ENCODE measurements at regions not wholly inside any gene's neighbourhood (a gene's known extent, or its start where the extent isn't known, plus 50 kb on each side); places are given as distances from the start of the nearest gene placed in this dataset.
"Not testable (repeated sequence)": the region's sequence is repeated elsewhere in the genome, so short reads cannot be mapped to it uniquely, and the experiment has no call there.

GRCh38 chr12:9328065-9328464 is 119.9 kb upstream of the PZP start:
- TF ChIP-seq CTCF (IDR thresholded peaks at IDR 0.05; ENCODE audit: low read depth, low read length), result no peak
- ChIA-PET POLR2A (no interaction called here), CTCF (interaction anchor here (6.3 kb wide), 1 partner anchor 142 kb away, joined by 82 read pairs; no protein-coding TSS in a partner anchor)
- Histone ChIP-seq H3K4me3 (ENCODE audit: low read depth, low read length) (no peak overlapping the region), H3K9me3 (ENCODE audit: control insufficient read depth, insufficient read depth, low read length) (0 out of 2 replicates have a peak, but pooled peaks cover 3% of the 10 kb centered on the region), H3K27me3 (ENCODE audit: control insufficient read depth, insufficient read depth, low read length) (peaks cover 4% of the 10 kb centered on the region), H3K27ac (ENCODE audit: low read depth, low read length) (no peak overlapping the region)
- DNase-seq (ENCODE audit: low read depth, low spot score), result no peak

GRCh38 chr12:9327320-9327719 is 119.1 kb upstream of the PZP start:
- H3K27me3 ChIP-seq (ENCODE audit: control insufficient read depth, insufficient read depth, low read length), result peaks cover 4% of the 10 kb centered on the region
- ChIA-PET CTCF (interaction anchor here (1.1 kb wide), 1 partner anchor 142 kb away, joined by 4 read pairs; no protein-coding TSS in a partner anchor), POLR2A (no interaction called here)
- H3K4me3 ChIP-seq (ENCODE audit: low read depth, low read length), result no peak overlapping the region
- H3K9me3 ChIP-seq (ENCODE audit: control insufficient read depth, insufficient read depth, low read length), result 0 out of 2 replicates have a peak, but pooled peaks cover 3% of the 10 kb centered on the region
- TF ChIP-seq CTCF (IDR thresholded peaks at IDR 0.05; ENCODE audit: low read depth, low read length), result no peak
- no peak for DNase-seq (ENCODE audit: low read depth, low spot score)
- no peak overlapping the region for H3K27ac ChIP-seq (ENCODE audit: low read depth, low read length)

GRCh38 chr12:9326849-9327248 is 118.7 kb upstream of the PZP start:
- POLR2A ChIA-PET; H3K9me3 ChIP-seq (ENCODE audit: control insufficient read depth, insufficient read depth, low read length): not testable (repeated sequence)
- CTCF ChIA-PET, result interaction anchor here (1.1 to 1.5 kb wide), 2 partner anchors 142 to 381 kb away, joined by 4 to 6 read pairs; no protein-coding TSS in a partner anchor

GRCh38 chr12:9326085-9326484 is 117.9 kb upstream of the PZP start:
- Histone ChIP-seq H3K4me3 (ENCODE audit: low read depth, low read length) (no peak overlapping the region), H3K27me3 (ENCODE audit: control insufficient read depth, insufficient read depth, low read length) (peaks cover 4% of the 10 kb centered on the region), H3K9me3 (ENCODE audit: control insufficient read depth, insufficient read depth, low read length) (no peaks in the 10 kb centered on the region), H3K27ac (ENCODE audit: low read depth, low read length) (no peak overlapping the region)
- CTCF ChIA-PET, result interaction anchor here (0.9 to 1.5 kb wide), 2 partner anchors 143 to 382 kb away, joined by 4 to 6 read pairs; no protein-coding TSS in a partner anchor
- POLR2A ChIA-PET, result no interaction called here
- no peak for DNase-seq (ENCODE audit: low read depth, low spot score)
- no peak for TF ChIP-seq CTCF (IDR thresholded peaks at IDR 0.05; ENCODE audit: low read depth, low read length)

More at GRCh38 chr12:9326849-9327248, 118.7 kb upstream of the PZP start:
- not testable (repeated sequence) for H3K27ac ChIP-seq (ENCODE audit: low read depth, low read length); H3K4me3 ChIP-seq (ENCODE audit: low read depth, low read length); H3K27me3 ChIP-seq (ENCODE audit: control insufficient read depth, insufficient read depth, low read length); DNase-seq (ENCODE audit: low read depth, low spot score)

GRCh38 chr12:9325471-9325870 is 117.3 kb upstream of the PZP start:
- Histone ChIP-seq H3K9me3 (ENCODE audit: control insufficient read depth, insufficient read depth, low read length) (no peaks in the 10 kb centered on the region), H3K27me3 (ENCODE audit: control insufficient read depth, insufficient read depth, low read length) (peaks cover 4% of the 10 kb centered on the region), H3K4me3 (ENCODE audit: low read depth, low read length) (no peak overlapping the region), H3K27ac (ENCODE audit: low read depth, low read length) (no peak overlapping the region)
- DNase-seq (ENCODE audit: low read depth, low spot score), result no peak
- TF ChIP-seq CTCF (IDR thresholded peaks at IDR 0.05; ENCODE audit: low read depth, low read length), result no peak
- POLR2A ChIA-PET, result no interaction called here
- CTCF ChIA-PET, result interaction anchor here (1.5 kb wide), 1 partner anchor 383 kb away, joined by 6 read pairs; no protein-coding TSS in a partner anchor
